Neuronal stem cell (in vitro differentiated cells): ENCODE measurements at regions not wholly inside any gene's neighbourhood (a gene's known extent, or its start where the extent isn't known, plus 50 kb on each side); places are given as distances from the start of the nearest gene placed in this dataset.

Experiments
- DNase-seq: peaks from one replicate; pipeline ENCODE4 v3.0.0-alpha.2; 2013; ENCODE audit warnings: low spot score
- H2AFZ ChIP-seq: one replicate; pipeline ENCODE4 v1.6.1; 2013; ENCODE audit warnings: mild to moderate bottlenecking, low read length, inconsistent platforms
- H2AK5ac ChIP-seq: 2 replicates; pipeline ENCODE4 v1.6.1; 2013; ENCODE audit warnings: low read depth, mild to moderate bottlenecking, inconsistent platforms, low read length, moderate library complexity, mixed read lengths
- H2BK120ac ChIP-seq: 2 replicates; pipeline ENCODE4 v1.6.1; 2013; ENCODE audit warnings: low read depth, mild to moderate bottlenecking, inconsistent platforms, low read length, moderate library complexity, mixed read lengths
- H2BK12ac ChIP-seq: one replicate; pipeline ENCODE4 v1.6.1; 2013; ENCODE audit warnings: low read length, inconsistent platforms
- H2BK15ac ChIP-seq: 2 replicates; pipeline ENCODE4 v1.6.1; 2013; ENCODE audit warnings: mild to moderate bottlenecking, low read length, inconsistent platforms, mixed read lengths
- H2BK5ac ChIP-seq: one replicate; pipeline ENCODE4 v1.6.1; 2013; ENCODE audit warnings: inconsistent platforms, mild to moderate bottlenecking, low read length, moderate library complexity
- H3K14ac ChIP-seq: one replicate; pipeline ENCODE4 v1.6.1; 2013; ENCODE audit warnings: low read length, inconsistent platforms
- H3K18ac ChIP-seq: 2 replicates; pipeline ENCODE4 v1.6.1; 2013; ENCODE audit warnings: low read length, inconsistent platforms
- H3K23ac ChIP-seq: 2 replicates; pipeline ENCODE4 v1.6.1; 2013; ENCODE audit warnings: low read depth, mild to moderate bottlenecking, mixed read lengths, low read length, inconsistent platforms; ENCODE audit not compliant: poor library complexity
- H3K27ac ChIP-seq: replicated peaks from 3 replicates; pipeline ENCODE4 v1.5.1; 2013; ENCODE audit warnings: low read length, inconsistent platforms
- H3K27me3 ChIP-seq, 3 experiments: 2 replicates each; pipeline ENCODE4 v1.6.1; 2013; ENCODE audit warnings: low read length in 3 of 3, mild to moderate bottlenecking in 2 of 3, inconsistent platforms in 1 of 3, low read depth in 1 of 3, mixed read lengths in 1 of 3, moderate library complexity in 1 of 3; ENCODE audit not compliant: control insufficient read depth in 3 of 3, insufficient read depth in 3 of 3
- H3K36me3 ChIP-seq, 2 donors: replicated peaks in 1 of 2; 2 replicates each; pipeline ENCODE4 v1.6.1; 2013; ENCODE audit warnings: low read length in 2 of 2; ENCODE audit not compliant: control insufficient read depth in 2 of 2, insufficient read depth in 2 of 2
- H3K4ac ChIP-seq: 2 replicates; pipeline ENCODE4 v1.6.1; 2013; ENCODE audit warnings: inconsistent platforms, mild to moderate bottlenecking, low read length, moderate library complexity
- H3K4me1 ChIP-seq, 2 donors: 1 replicate in 1 of 2; 2 replicates in 1 of 2; pipeline ENCODE4 v1.6.1; 2013; ENCODE audit warnings: low read length in 2 of 2, low read depth in 1 of 2; ENCODE audit not compliant: control insufficient read depth in 2 of 2, insufficient read depth in 1 of 2
- H3K4me2 ChIP-seq: one replicate; pipeline ENCODE4 v1.6.1; 2013; ENCODE audit warnings: mild to moderate bottlenecking, low read length, inconsistent platforms; ENCODE audit not compliant: insufficient read depth, poor library complexity, severe bottlenecking
- H3K4me3 ChIP-seq, 2 donors: 2 replicates each; pipeline ENCODE4 v1.5.1; 2013; ENCODE audit warnings: low read length in 2 of 2, mild to moderate bottlenecking in 2 of 2, inconsistent platforms in 1 of 2, moderate library complexity in 1 of 2
- H3K79me1 ChIP-seq: one replicate; pipeline ENCODE4 v1.6.1; 2013; ENCODE audit warnings: low read depth, mild to moderate bottlenecking, inconsistent platforms, low read length, moderate library complexity
- H3K9ac ChIP-seq: one replicate; pipeline ENCODE4 v1.6.1; 2013; ENCODE audit warnings: mild to moderate bottlenecking, low read depth, low read length, inconsistent platforms; ENCODE audit not compliant: poor library complexity
- H3K9me3 ChIP-seq, 2 donors: replicated peaks in 1 of 2; 2 replicates each; pipeline versions ENCODE3 to v1.6.1; 2013; ENCODE audit warnings: low read length in 2 of 2, mild to moderate bottlenecking in 2 of 2, inconsistent platforms in 1 of 2, low read depth in 1 of 2, mixed read lengths in 1 of 2, moderate library complexity in 1 of 2; ENCODE audit not compliant: control insufficient read depth in 2 of 2, insufficient read depth in 1 of 2
- H4K8ac ChIP-seq: one replicate; pipeline ENCODE4 v1.6.1; 2013; ENCODE audit warnings: low read depth, mild to moderate bottlenecking, inconsistent platforms, low read length, moderate library complexity
- H4K91ac ChIP-seq: one replicate; pipeline ENCODE4 v1.6.1; 2013; ENCODE audit warnings: low read length, low read depth, mild to moderate bottlenecking, inconsistent platforms; ENCODE audit not compliant: poor library complexity
- WGBS, 2 donors: extraction: QIAGEN DNeasy Blood & Tissue Kit; methylation state at CpG; one replicate each; pipeline ENCODE4 v1.1.7; 2013; ENCODE audit warnings: missing lambda C conversion rate in 2 of 2, mixed read lengths in 1 of 2; ENCODE audit not compliant: insufficient read length in 2 of 2, insufficient replicate concordance in 1 of 2; ENCODE audit errors: extremely low coverage in 2 of 2; 5-methylcytosine and 5-hydroxymethylcytosine counted together

DNA sequence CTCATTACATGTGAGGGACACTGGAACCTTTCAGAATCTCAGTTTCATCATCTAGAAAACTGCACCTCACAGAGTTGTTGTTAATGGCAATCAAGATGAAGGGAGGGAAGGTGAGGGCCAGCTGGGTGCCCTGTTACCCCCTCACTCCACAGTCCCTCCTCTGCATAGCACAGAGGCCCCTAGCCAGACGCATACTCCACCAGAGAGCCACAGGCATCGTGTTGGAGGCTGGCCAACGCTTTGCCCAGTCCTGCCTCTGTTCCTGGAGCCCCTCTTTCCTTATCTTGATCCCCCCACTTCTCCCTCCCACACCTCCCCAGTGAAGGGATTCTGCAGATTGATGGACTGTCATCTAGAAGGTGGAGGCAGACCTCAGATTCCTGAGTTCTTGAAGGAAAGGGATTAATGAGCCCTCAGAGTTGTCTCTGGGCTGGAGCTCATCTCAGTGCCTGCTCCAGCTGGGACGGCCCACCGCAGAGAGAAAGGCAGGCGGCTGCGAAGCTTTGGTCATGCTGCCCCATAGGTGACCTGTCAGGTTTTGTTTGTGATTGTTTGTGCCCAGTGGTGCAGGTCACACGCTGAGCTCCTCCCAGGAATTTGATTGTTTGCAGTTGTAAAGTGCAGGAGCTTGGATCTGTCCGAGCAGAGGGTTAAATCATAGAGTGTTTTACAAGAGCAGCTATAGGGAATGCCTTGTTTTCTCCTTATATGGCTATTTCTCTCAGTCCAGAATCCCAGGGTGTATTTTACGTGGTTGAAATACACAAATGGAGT, 487.3 kb downstream of the CCDC171 start:
- no peak overlapping the region for H2BK15ac ChIP-seq
- H3K4me2 ChIP-seq, result peak overlapping the region; percentile 20
- WGBS, 2 donors, result no CpG with 5 or more reads among the region's 10 CpGs
- H2BK120ac ChIP-seq, result no peak overlapping the region
- DNase-seq, result peak; percentile 66
- peak overlapping the region; percentile 62 for H3K27ac ChIP-seq
- H3K27me3 ChIP-seq, result no peaks in the 10 kb centered on the region
- H3K79me1 ChIP-seq, result no peaks in the 10 kb centered on the region
- no peak overlapping the region for H2AK5ac ChIP-seq
- H2BK5ac ChIP-seq, result no peak overlapping the region
- peak overlapping the region; percentile 61 for H4K91ac ChIP-seq
- H2AFZ ChIP-seq, result peak overlapping the region; percentile 51
- no peak overlapping the region for H3K14ac ChIP-seq
- H3K36me3 ChIP-seq, result no peaks in the 10 kb centered on the region
- H3K4me1 ChIP-seq, result peaks cover 19 to 20% of the 10 kb centered on the region in 2 donors
- no peak overlapping the region for H3K9ac ChIP-seq
- peaks cover 0 to 6% of the 10 kb centered on the region in 2 donors for H3K9me3 ChIP-seq
- no peak overlapping the region for H2BK12ac ChIP-seq
- H3K4ac ChIP-seq, result no peak overlapping the region
- H3K18ac ChIP-seq, result peak overlapping the region; percentile 69
- H3K4me3 ChIP-seq, result no peak overlapping the region
- H4K8ac ChIP-seq, result no peak overlapping the region
- H3K23ac ChIP-seq, result no peak overlapping the region

DNA sequence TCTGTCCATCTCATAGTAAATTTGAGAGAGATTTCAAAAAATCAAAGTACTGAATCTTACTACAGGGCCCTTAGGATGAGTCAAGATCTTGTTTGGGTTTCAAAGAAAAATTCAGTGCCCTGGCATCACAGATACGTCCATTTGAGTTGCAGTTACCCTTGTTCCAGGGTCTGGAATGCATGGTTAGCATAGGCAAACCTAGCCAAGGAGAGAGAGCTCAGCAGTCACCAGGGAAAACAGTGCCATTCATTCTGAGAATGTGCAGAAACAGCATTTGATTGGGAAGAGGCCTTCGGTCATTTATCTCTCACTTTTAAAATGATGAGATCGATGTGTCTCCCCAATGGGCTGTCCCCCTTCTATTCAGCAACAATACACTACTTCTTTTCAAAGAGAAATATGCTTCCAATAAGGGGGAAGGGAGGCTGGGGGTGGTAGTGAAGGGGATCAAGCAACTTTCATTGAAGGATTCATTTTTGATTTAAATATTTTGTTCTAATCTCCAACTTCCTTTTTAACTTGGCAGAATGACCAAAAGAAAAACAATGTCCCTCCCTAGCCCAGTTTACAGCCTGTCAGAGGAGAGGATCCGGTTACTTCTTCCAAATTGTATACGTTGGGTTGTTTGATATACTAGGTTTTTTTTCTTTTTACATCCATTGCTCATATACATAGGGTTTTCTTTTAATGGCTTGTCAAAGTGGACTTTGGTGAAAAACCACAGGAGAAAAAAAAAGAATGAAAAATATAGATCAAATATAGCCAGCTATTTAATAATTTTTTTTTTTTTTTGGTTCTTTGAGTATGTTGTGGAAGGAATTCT, 491.1 kb downstream of the CCDC171 start:
- no peak overlapping the region for H3K9ac ChIP-seq
- no peak overlapping the region for H2AK5ac ChIP-seq
- no peak overlapping the region for H3K18ac ChIP-seq
- no peaks in the 10 kb centered on the region for H3K79me1 ChIP-seq
- H2BK120ac ChIP-seq, result no peak overlapping the region
- H2BK15ac ChIP-seq, result no peak overlapping the region
- no peak overlapping the region for H3K4me2 ChIP-seq
- H3K36me3 ChIP-seq, result no peaks in the 10 kb centered on the region
- no peaks in the 10 kb centered on the region for H3K27me3 ChIP-seq
- no peaks in the 10 kb centered on the region for H3K9me3 ChIP-seq
- H4K91ac ChIP-seq, result no peak overlapping the region
- no peak overlapping the region for H3K4ac ChIP-seq
- H3K4me1 ChIP-seq, result peaks cover 19 to 20% of the 10 kb centered on the region in 2 donors
- H2BK5ac ChIP-seq, result no peak overlapping the region
- no peak overlapping the region for H2BK12ac ChIP-seq
- WGBS, 2 donors, result no CpG with 5 or more reads among the region's 5 CpGs
- no peak overlapping the region for H3K27ac ChIP-seq
- no peak overlapping the region for H2AFZ ChIP-seq
- no peak overlapping the region for H3K4me3 ChIP-seq
- H4K8ac ChIP-seq, result no peak overlapping the region
- DNase-seq, result no peak
- no peak overlapping the region for H3K14ac ChIP-seq
- H3K23ac ChIP-seq, result no peak overlapping the region

GRCh38 chr9:16044579-16044881, 491.7 kb downstream of the CCDC171 start:
- peaks cover 14 to 16% of the 10 kb centered on the region in 2 donors for H3K4me1 ChIP-seq
- DNase-seq, result no peak
- no peak overlapping the region for H4K91ac ChIP-seq
- no peak overlapping the region for H3K9ac ChIP-seq
- no peak overlapping the region for H2BK12ac ChIP-seq
- no peaks in the 10 kb centered on the region for H3K79me1 ChIP-seq
- H2AK5ac ChIP-seq, result no peak overlapping the region
- no peak overlapping the region for H2BK120ac ChIP-seq
- no peak overlapping the region for H3K27ac ChIP-seq
- H2BK15ac ChIP-seq, result no peak overlapping the region
- no peak overlapping the region for H3K4ac ChIP-seq
- H4K8ac ChIP-seq, result no peak overlapping the region
- H3K36me3 ChIP-seq, result no peaks in the 10 kb centered on the region
- H3K27me3 ChIP-seq, result no peaks in the 10 kb centered on the region
- H3K18ac ChIP-seq, result no peak overlapping the region
- no peak overlapping the region for H3K14ac ChIP-seq
- H2BK5ac ChIP-seq, result no peak overlapping the region
- H3K4me3 ChIP-seq, result no peak overlapping the region
- peak overlapping the region; percentile 38 for H2AFZ ChIP-seq
- no peak overlapping the region for H3K23ac ChIP-seq
- H3K9me3 ChIP-seq, result no peaks in the 10 kb centered on the region
- H3K4me2 ChIP-seq, result no peak overlapping the region
- WGBS, 2 donors, result no CpG with 5 or more reads among the region's 2 CpGs

GRCh38 chr9:16045651-16046280, 492.9 kb downstream of the CCDC171 start:
- Histone ChIP-seq H2AFZ (no peak overlapping the region), H3K23ac (no peak overlapping the region), H3K36me3 (no peaks in the 10 kb centered on the region), H2BK12ac (no peak overlapping the region), H3K79me1 (no peaks in the 10 kb centered on the region), H3K4me1 (peaks cover 5 to 7% of the 10 kb centered on the region in 2 donors), H3K27me3 (no peaks in the 10 kb centered on the region), H4K8ac (no peak overlapping the region), H2BK15ac (no peak overlapping the region), H3K9me3 (no peaks in the 10 kb centered on the region), H2BK5ac (no peak overlapping the region), H2AK5ac (no peak overlapping the region), H3K27ac (no peak overlapping the region), H3K4me2 (no peak overlapping the region), H2BK120ac (no peak overlapping the region), H3K18ac (peak overlapping the region; percentile 39), H3K9ac (no peak overlapping the region), H3K14ac (no peak overlapping the region), H3K4ac (no peak overlapping the region), H4K91ac (no peak overlapping the region), H3K4me3 (no peak overlapping the region)
- no CpG with 5 or more reads among the region's 2 CpGs for WGBS, 2 donors
- no peak for DNase-seq
